Small intestine (tissue), 7 donors: ENCODE measurements at regions not wholly inside any gene's neighbourhood (a gene's known extent, or its start where the extent isn't known, plus 50 kb on each side); places are given as distances from the start of the nearest gene placed in this dataset.
"Not testable (repeated sequence)": the region's sequence is repeated elsewhere in the genome, so short reads cannot be mapped to it uniquely, and the experiment has no call there.

ENCODE experiments used
- DNase-seq, 2 donors: peaks; one replicate each; pipeline versions ENCODE4 v3.0.0 to v3.0.0-alpha.2; 2013
- FAIRE-seq: peaks from 2 replicates; lab custom pipeline; 2012; peaks lifted over from hg19 to GRCh38; lab: Jason Lieb, UNC
- H3K27ac ChIP-seq, 3 donors: one replicate each; pipeline ENCODE4 v1.5.1; 2013; ENCODE audit warnings: low read length in 2 of 3, mild to moderate bottlenecking in 2 of 3, control low read depth in 1 of 3, inconsistent platforms in 1 of 3, low read depth in 1 of 3, moderate library complexity in 1 of 3
- H3K27me3 ChIP-seq, 3 donors: one replicate each; pipeline ENCODE4 v1.6.1; 2013; ENCODE audit warnings: low read length in 3 of 3, inconsistent platforms in 1 of 3; ENCODE audit not compliant: control insufficient read depth in 3 of 3, insufficient read depth in 3 of 3
- H3K36me3 ChIP-seq, 3 donors: one replicate each; pipeline ENCODE4 v1.6.1; 2013; ENCODE audit warnings: low read length in 3 of 3, inconsistent platforms in 1 of 3, low read depth in 1 of 3, mild to moderate bottlenecking in 1 of 3, moderate library complexity in 1 of 3; ENCODE audit not compliant: control insufficient read depth in 3 of 3, insufficient read depth in 2 of 3
- H3K4me1 ChIP-seq, 3 donors: one replicate each; pipeline ENCODE4 v1.6.1; 2013; ENCODE audit warnings: low read length in 2 of 3, inconsistent platforms in 1 of 3, low read depth in 1 of 3, mild to moderate bottlenecking in 1 of 3, moderate library complexity in 1 of 3; ENCODE audit not compliant: control insufficient read depth in 3 of 3, insufficient read depth in 2 of 3
- H3K4me3 ChIP-seq, 3 donors: one replicate each; pipeline ENCODE4 v1.5.1; 2013; ENCODE audit warnings: low read length in 3 of 3, control low read depth in 1 of 3, inconsistent platforms in 1 of 3, low read depth in 1 of 3, mild to moderate bottlenecking in 1 of 3, moderate library complexity in 1 of 3
- H3K9me3 ChIP-seq, 2 donors: one replicate each; pipeline ENCODE4 v1.6.1; 2013; ENCODE audit warnings: low read depth in 1 of 2, low read length in 1 of 2; ENCODE audit not compliant: control insufficient read depth in 2 of 2, insufficient read depth in 1 of 2
- WGBS, 3 donors: extraction: QIAGEN DNeasy Blood & Tissue Kit; methylation state at CpG; one replicate each; pipeline ENCODE4 v1.1.7; 2013; 5-methylcytosine and 5-hydroxymethylcytosine counted together
- donor health status: healthy with polysubstance abuse.
- donor health status: control.
- donor health status: control.
- donor health status: Bipolar disorder and iron deficiency.
- donor health status: healthy.

GRCh38 chr12:61267474-61267873 lies 992.7 kb upstream of the USP15 start:
- peaks cover 1 to 14% of the 10 kb centered on the region in 2 donors for H3K9me3 ChIP-seq
- DNase-seq (no peak), FAIRE-seq (no peak)
- no peaks in the 10 kb centered on the region for H3K36me3 ChIP-seq
- WGBS, 3 donors = 28 to 64% (median 35%) methylated on average over 1 of the region's 1 CpG
- H3K4me1 ChIP-seq = no peaks in the 10 kb centered on the region
- no peak overlapping the region for H3K27ac ChIP-seq
- no peak overlapping the region for H3K4me3 ChIP-seq
- no peaks in the 10 kb centered on the region for H3K27me3 ChIP-seq

- Histone ChIP-seq H3K4me1 (no peaks in the 10 kb centered on the region), H3K27ac (no peak overlapping the region), H3K9me3 (peaks cover 0 to 1% of the 10 kb centered on the region in 2 donors), H3K27me3 (no peaks in the 10 kb centered on the region), H3K36me3 (no peaks in the 10 kb centered on the region), H3K4me3 (no peak overlapping the region)
- DNase-seq = no peak
- FAIRE-seq = no peak
Measured at GRCh38 chr12:61272441-61272840, 987.8 kb upstream of the USP15 start.

GRCh38 chr12:61282790-61283575 lies 977.2 kb upstream of the USP15 start:
- Histone ChIP-seq H3K36me3 (no peaks in the 10 kb centered on the region), H3K27me3 (no peaks in the 10 kb centered on the region), H3K4me3 (no peak overlapping the region), H3K27ac (no peak overlapping the region), H3K9me3 (peaks cover 5 to 14% of the 10 kb centered on the region in 2 donors), H3K4me1 (no peaks in the 10 kb centered on the region)
- no peak for FAIRE-seq
- DNase-seq = no peak
- WGBS, 3 donors = 37 to 51% (median 43%) methylated on average over 3 of the region's 3 CpGs

- peaks cover 3 to 17% of the 10 kb centered on the region in 2 donors for H3K9me3 ChIP-seq
- WGBS, 3 donors = 58 to 76% (median 68%) methylated on average over 2 of the region's 2 CpGs
Measured at GRCh38 chr12:61290473-61290872, 969.7 kb upstream of the USP15 start.

GRCh38 chr12:61291647-61292046 lies 968.6 kb upstream of the USP15 start:
- no peak for FAIRE-seq
- H3K4me3 ChIP-seq = no peak overlapping the region
- no peaks in the 10 kb centered on the region for H3K27me3 ChIP-seq
- H3K36me3 ChIP-seq = no peaks in the 10 kb centered on the region
- H3K4me1 ChIP-seq = no peaks in the 10 kb centered on the region
- peaks cover 3 to 8% of the 10 kb centered on the region in 2 donors for H3K9me3 ChIP-seq
- DNase-seq = no peak
- H3K27ac ChIP-seq = no peak overlapping the region
- WGBS, 3 donors = 77 to 78% (median 77%) methylated on average over 2 of the region's 2 CpGs

More at GRCh38 chr12:61290473-61290872, 969.7 kb upstream of the USP15 start:
- Histone ChIP-seq H3K4me3 (no peak overlapping the region), H3K27me3 (no peaks in the 10 kb centered on the region), H3K27ac (no peak overlapping the region), H3K4me1 (no peaks in the 10 kb centered on the region), H3K36me3 (no peaks in the 10 kb centered on the region)
- FAIRE-seq = no peak
- no peak for DNase-seq

- H3K9me3 ChIP-seq, DNase-seq, H3K4me1 ChIP-seq, FAIRE-seq, H3K4me3 ChIP-seq, H3K27me3 ChIP-seq, H3K36me3 ChIP-seq, H3K27ac ChIP-seq: not testable (repeated sequence)
- 82 to 95% (median 90%) methylated on average over 8 to 13 of the region's 13 CpGs for WGBS, 3 donors
Measured at GRCh38 chr12:61294011-61294410, 966.2 kb upstream of the USP15 start.

DNA sequence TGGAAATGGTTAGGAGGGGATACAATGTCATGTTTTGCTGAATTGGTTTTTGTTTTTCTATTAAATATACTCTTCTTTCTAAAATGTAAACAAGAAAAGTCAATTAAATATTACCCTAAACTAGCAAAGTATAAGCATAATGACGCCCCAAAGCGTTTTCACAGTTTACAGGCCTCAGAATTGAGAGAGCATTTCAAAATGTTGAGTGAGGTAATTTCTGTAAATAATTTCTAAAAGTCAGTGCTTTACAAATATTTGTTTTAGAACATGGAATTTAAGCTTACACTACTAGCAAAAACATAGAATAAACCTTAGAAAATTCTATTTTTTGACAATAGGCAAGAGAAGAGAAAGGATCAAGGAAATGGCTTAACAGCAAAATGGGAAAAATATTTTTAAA lies 958.4 kb upstream of the USP15 start:
- Histone ChIP-seq H3K4me1 (no peaks in the 10 kb centered on the region), H3K27me3 (no peaks in the 10 kb centered on the region), H3K27ac (no peak overlapping the region), H3K4me3 (no peak overlapping the region), H3K9me3 (no peaks in the 10 kb centered on the region), H3K36me3 (no peaks in the 10 kb centered on the region)
- DNase-seq (no peak), FAIRE-seq (no peak)
- 41 to 74% (median 61%) methylated on average over 2 of the region's 2 CpGs for WGBS, 3 donors

GRCh38 chr12:61302282-61302681 lies 957.9 kb upstream of the USP15 start:
- no peak for FAIRE-seq
- H3K27me3 ChIP-seq = no peaks in the 10 kb centered on the region
- no peak for DNase-seq
- no peaks in the 10 kb centered on the region for H3K9me3 ChIP-seq
- no peaks in the 10 kb centered on the region for H3K4me1 ChIP-seq
- no peaks in the 10 kb centered on the region for H3K36me3 ChIP-seq
- no peak overlapping the region for H3K4me3 ChIP-seq
- WGBS, 3 donors = 70 to 78% (median 76%) methylated on average over 4 of the region's 4 CpGs
- H3K27ac ChIP-seq = no peak overlapping the region

GRCh38 chr12:61308220-61308619 lies 952.0 kb upstream of the USP15 start:
- Histone ChIP-seq H3K27ac (no peak overlapping the region), H3K36me3 (no peaks in the 10 kb centered on the region), H3K4me1 (no peaks in the 10 kb centered on the region), H3K27me3 (no peaks in the 10 kb centered on the region), H3K9me3 (no peaks in the 10 kb centered on the region), H3K4me3 (no peak overlapping the region)
- 79 to 84% (median 83%) methylated on average over 2 of the region's 2 CpGs for WGBS, 3 donors
- DNase-seq = no peak
- FAIRE-seq = no peak
